Fibroblast of lung (primary cell): ENCODE measurements at regions not wholly inside any gene's neighbourhood (a gene's known extent, or its start where the extent isn't known, plus 50 kb on each side); places are given as distances from the start of the nearest gene placed in this dataset.
"Not testable (repeated sequence)": the region's sequence is repeated elsewhere in the genome, so short reads cannot be mapped to it uniquely, and the experiment has no call there.

Experiments used
- EZH2 ChIP-seq: IDR thresholded peaks from 2 replicates; pipeline ENCODE4 v1.5.1; 2012; ENCODE audit warnings: low read length, control low read depth, mild to moderate bottlenecking; ENCODE audit errors: missing control alignments
- TF ChIP-seq, protein P1 (sequence below), 2 donors: IDR thresholded peaks in 1 of 2; conservative IDR thresholded peaks in 1 of 2; 1 replicate in 1 of 2; 2 replicates in 1 of 2; pipeline ENCODE4 v1.5.1; 2011 to 2012; ENCODE audit warnings: low read length in 2 of 2, control low read depth in 1 of 2, inconsistent platforms in 1 of 2, low read depth in 1 of 2, mild to moderate bottlenecking in 1 of 2

DNA sequence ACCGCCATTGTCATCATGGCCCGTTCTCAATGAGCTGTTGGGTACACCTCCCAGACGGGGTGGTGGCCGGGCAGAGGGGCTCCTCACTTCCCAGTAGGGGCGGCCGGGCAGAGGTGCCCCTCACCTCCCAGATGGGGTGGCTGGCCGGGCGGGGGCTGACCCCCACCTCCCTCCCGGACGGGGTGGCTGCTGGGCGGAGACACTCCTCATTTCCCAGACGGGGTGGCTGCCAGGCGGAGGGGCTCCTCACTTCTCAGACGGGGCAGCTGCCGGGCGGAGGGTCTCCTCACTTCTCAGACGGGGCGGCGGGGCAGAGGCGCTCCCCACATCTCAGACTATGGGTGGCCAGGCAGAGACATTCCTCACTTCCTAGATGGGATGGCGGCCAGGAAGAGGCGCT lies 505.1 kb downstream of the LRRC70 start:
- TF ChIP-seq, protein P1, sequence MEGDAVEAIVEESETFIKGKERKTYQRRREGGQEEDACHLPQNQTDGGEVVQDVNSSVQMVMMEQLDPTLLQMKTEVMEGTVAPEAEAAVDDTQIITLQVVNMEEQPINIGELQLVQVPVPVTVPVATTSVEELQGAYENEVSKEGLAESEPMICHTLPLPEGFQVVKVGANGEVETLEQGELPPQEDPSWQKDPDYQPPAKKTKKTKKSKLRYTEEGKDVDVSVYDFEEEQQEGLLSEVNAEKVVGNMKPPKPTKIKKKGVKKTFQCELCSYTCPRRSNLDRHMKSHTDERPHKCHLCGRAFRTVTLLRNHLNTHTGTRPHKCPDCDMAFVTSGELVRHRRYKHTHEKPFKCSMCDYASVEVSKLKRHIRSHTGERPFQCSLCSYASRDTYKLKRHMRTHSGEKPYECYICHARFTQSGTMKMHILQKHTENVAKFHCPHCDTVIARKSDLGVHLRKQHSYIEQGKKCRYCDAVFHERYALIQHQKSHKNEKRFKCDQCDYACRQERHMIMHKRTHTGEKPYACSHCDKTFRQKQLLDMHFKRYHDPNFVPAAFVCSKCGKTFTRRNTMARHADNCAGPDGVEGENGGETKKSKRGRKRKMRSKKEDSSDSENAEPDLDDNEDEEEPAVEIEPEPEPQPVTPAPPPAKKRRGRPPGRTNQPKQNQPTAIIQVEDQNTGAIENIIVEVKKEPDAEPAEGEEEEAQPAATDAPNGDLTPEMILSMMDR (conservative IDR thresholded peaks at IDR 0.05 in 1 of 2, IDR thresholded peaks at IDR 0.05 in 1 of 2; ENCODE audit: low read depth in 1 of 2, low read length in 2 of 2), result not testable (repeated sequence)
- not testable (repeated sequence) for TF ChIP-seq EZH2
